ENCODE measurements at regions not wholly inside any gene's neighbourhood (a gene's known extent, or its start where the extent isn't known, plus 50 kb on each side); places are given as distances from the start of the nearest gene placed in this dataset.
"Not testable (repeated sequence)": the region's sequence is repeated elsewhere in the genome, so short reads cannot be mapped to it uniquely, and the experiment has no call there.

DNA sequence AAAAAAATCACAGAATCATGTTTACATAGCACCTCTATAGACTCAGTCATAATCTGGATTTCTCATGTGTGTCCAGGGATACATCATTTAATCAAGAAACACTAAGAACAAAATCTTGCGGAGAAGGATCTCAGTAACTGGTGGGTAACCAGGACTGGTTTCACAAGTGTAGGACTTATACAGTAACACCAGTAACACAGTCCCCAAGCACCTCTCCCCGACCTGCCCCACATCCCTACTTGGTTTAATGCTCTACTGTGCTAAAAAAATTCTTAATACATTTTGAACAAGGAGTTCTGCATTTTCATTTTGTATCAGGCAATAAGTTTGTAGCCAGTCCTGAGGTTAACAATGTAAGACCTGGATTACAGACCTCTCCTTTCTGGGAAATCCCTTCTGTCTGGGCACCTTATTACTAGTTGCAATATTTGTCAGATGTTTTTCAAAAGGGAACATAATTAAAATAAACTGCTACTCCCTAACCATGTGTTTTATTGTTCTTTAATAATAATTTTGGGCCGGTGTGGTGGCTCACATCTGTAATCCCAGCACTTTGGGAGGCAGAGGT is 57.6 kb upstream of the BBX start:
- DNase-seq (ENCODE audit: low read depth in 1 of 2, low spot score in 1 of 2), result no peak

DNA sequence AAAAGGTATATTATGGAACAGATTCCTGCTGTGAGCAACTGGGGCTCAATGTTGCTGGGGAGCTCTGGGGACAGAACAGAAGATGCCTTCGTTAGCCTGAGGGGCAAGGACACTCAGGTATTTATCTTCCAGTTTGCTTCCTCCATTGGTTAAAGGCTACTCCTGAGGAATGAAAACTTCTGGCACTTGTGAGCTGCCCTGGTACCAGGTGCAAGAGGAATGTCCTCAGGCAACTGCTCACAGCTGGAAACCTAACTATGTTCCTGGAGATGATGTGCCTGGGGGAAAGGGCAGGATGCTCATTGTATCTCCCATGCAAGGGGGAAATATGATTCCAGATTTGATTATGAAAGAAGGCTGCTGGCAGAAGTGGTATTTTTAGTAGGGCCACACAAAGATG is 54.0 kb upstream of the BBX start:
- no peak for DNase-seq (ENCODE audit: low read depth in 1 of 2, low spot score in 1 of 2)

DNA sequence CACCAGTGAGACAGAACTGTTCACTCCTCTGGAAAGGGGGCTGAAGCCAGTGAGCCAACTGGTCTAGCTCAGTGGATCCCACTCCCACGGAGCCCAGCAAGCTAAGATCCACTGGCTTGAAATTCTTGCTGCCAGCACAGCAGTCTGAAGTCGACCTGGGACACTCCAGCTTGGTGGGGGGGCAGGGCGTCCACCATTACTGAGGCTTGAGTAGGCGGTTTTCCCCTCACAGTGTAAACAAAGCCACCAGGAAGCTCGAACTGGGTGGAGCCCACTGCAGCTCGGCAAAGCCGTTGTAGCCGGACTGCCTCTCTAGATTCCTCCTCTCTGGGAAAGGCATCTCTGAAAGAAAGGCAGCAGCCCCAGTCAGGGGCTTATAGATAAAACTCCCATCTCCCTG is 52.3 kb upstream of the BBX start:
- not testable (repeated sequence) for DNase-seq (ENCODE audit: low read depth in 1 of 2, low spot score in 1 of 2)
